Suprapubic skin (tissue), 3 donors: ENCODE measurements at regions not wholly inside any gene's neighbourhood (a gene's known extent, or its start where the extent isn't known, plus 50 kb on each side); places are given as distances from the start of the nearest gene placed in this dataset.

Experiments
- CTCF ChIP-seq, 2 donors: fragments of 200-600 bp in 1 of 2; fragments of 450-650 bp in 1 of 2; sonication (generic) in 1 of 2; IDR thresholded peaks; one replicate each; pipeline ENCODE4 v1.5.1; 2016 to 2019; ENCODE audit warnings: antibody characterized with exemption in 2 of 2, mild to moderate bottlenecking in 1 of 2, moderate library complexity in 1 of 2
- EP300 ChIP-seq: sonication (generic); formaldehyde crosslinking; IDR thresholded peaks from one replicate; pipeline ENCODE4 v1.6.1; 2017; ENCODE audit warnings: antibody characterized with exemption
- POLR2A ChIP-seq, 2 donors: fragments of 450-650 bp; IDR thresholded peaks; one replicate each; pipeline ENCODE4 v1.6.1; 2017; ENCODE audit warnings: antibody characterized with exemption in 2 of 2, mild to moderate bottlenecking in 2 of 2, moderate library complexity in 2 of 2

GRCh38 chr14:44847526-44848309, 114.0 kb downstream of the KLHL28 start:
- TF ChIP-seq EP300: no peak
- no peak for TF ChIP-seq POLR2A (IDR thresholded peaks at IDR 0.05)
- TF ChIP-seq CTCF (IDR thresholded peaks at IDR 0.05): no peak
